Keratinocyte (primary cell): ENCODE measurements at regions not wholly inside any gene's neighbourhood (a gene's known extent, or its start where the extent isn't known, plus 50 kb on each side); places are given as distances from the start of the nearest gene placed in this dataset.

Experiments
- CTCF ChIP-seq, 3 experiments: IDR thresholded peaks in 1 of 3; conservative IDR thresholded peaks in 1 of 3; optimal IDR thresholded peaks in 1 of 3; 2 replicates in 2 of 3; 3 replicates in 1 of 3; pipeline versions ENCODE3 to v1.5.1; 2011; ENCODE audit warnings: low read length in 3 of 3, mild to moderate bottlenecking in 3 of 3, moderate library complexity in 2 of 3, control low read depth in 1 of 3, inconsistent platforms in 1 of 3; ENCODE audit not compliant: insufficient read depth in 2 of 3; ENCODE audit errors: extremely low read depth in 1 of 3
- EZH2 ChIP-seq: IDR thresholded peaks from one replicate; pipeline ENCODE4 v1.6.1; 2012; ENCODE audit warnings: inconsistent platforms, mild to moderate bottlenecking, low read length, moderate library complexity

- TF ChIP-seq EZH2 (no peak), CTCF (optimal IDR thresholded peaks at IDR 0.05 in 1 of 3, IDR thresholded peaks at IDR 0.05 in 1 of 3, conservative IDR thresholded peaks at IDR 0.05 in 1 of 3; ENCODE audit: extremely low read depth in 1 of 3, insufficient read depth in 2 of 3, low read length in 3 of 3) (no peak)
Observed at GRCh38 chr5:20515606-20516005, 527.6 kb upstream of the CDH18 start.
